T-helper 2 cell (primary cell): ENCODE measurements at regions not wholly inside any gene's neighbourhood (a gene's known extent, or its start where the extent isn't known, plus 50 kb on each side); places are given as distances from the start of the nearest gene placed in this dataset.

Source experiments
- DNase-seq, 5 experiments: peaks; one replicate each; pipeline versions ENCODE4 v3.0.0 to v3.0.0-alpha.2; 2012 to 2022

GRCh38 chr6:42512579-42512978 lies 51.2 kb upstream of the UBR2 start:
- no peak for DNase-seq

GRCh38 chr6:42511803-42512422 lies 51.9 kb upstream of the UBR2 start:
- no peak for DNase-seq

GRCh38 chr6:42510795-42511194 lies 53.0 kb upstream of the UBR2 start:
- DNase-seq = no peak

GRCh38 chr6:42509765-42510164 lies 54.1 kb upstream of the UBR2 start:
- peak in 1 of 5 experiments; percentile 48 for DNase-seq

- DNase-seq = no peak
Measured at GRCh38 chr6:42509256-42509655, 54.6 kb upstream of the UBR2 start.

- DNase-seq = no peak
Measured at GRCh38 chr6:42507901-42508300, 55.9 kb upstream of the UBR2 start.

- no peak for DNase-seq
Measured at GRCh38 chr6:42507195-42507594, 55.5 kb upstream of the TRERF1 start.

GRCh38 chr6:42506070-42506469 lies 54.3 kb upstream of the TRERF1 start:
- DNase-seq = no peak

GRCh38 chr6:42505385-42505718 lies 53.6 kb upstream of the TRERF1 start:
- DNase-seq = no peak

- DNase-seq = no peak
Measured at GRCh38 chr6:42503894-42504293, 52.2 kb upstream of the TRERF1 start.

GRCh38 chr6:42502990-42503389 lies 51.3 kb upstream of the TRERF1 start:
- DNase-seq = no peak

- no peak for DNase-seq
Measured at GRCh38 chr6:42502127-42502526, 50.4 kb upstream of the TRERF1 start.
